Natural killer cell treated with Interleukin-12 subunit alpha and Interleukin-12 subunit beta and Interleukin-15 and Interleukin-18, amount 100 ng/mL, for 72 hours (primary cell): ENCODE measurements at regions not wholly inside any gene's neighbourhood (a gene's known extent, or its start where the extent isn't known, plus 50 kb on each side); places are given as distances from the start of the nearest gene placed in this dataset.

ENCODE experiments used
- ATAC-seq, 2 donors: fragments of 150-1000 bp; cut with Tn5 transposase in 1 of 2; sonication (Bioruptor Pico), chemical (Tn5 transposase) in 1 of 2; 2 replicates each; pipeline ENCODE4 v1.10.0; 2021
- DNase-seq: peaks from one replicate; pipeline ENCODE4 v3.0.0; 2022; ENCODE audit warnings: low spot score
- H3K27ac Mint-ChIP-seq, 2 donors: 1 replicate in 1 of 2; 2 replicates in 1 of 2; pipeline ENCODE4 v1.8.0; 2022; ENCODE audit warnings: mixed read lengths in 2 of 2, mild to moderate bottlenecking in 1 of 2, moderate library complexity in 1 of 2
- H3K27me3 Mint-ChIP-seq, 2 donors: 1 replicate in 1 of 2; 2 replicates in 1 of 2; pipeline ENCODE4 v1.8.0; 2022; ENCODE audit warnings: mixed read lengths in 2 of 2
- H3K36me3 Mint-ChIP-seq: one replicate; pipeline ENCODE4 v1.8.0; 2022; ENCODE audit warnings: mixed read lengths
- H3K4me1 Mint-ChIP-seq, 2 donors: 1 replicate in 1 of 2; 2 replicates in 1 of 2; pipeline ENCODE4 v1.8.0; 2022; ENCODE audit warnings: low read depth in 2 of 2, mixed read lengths in 2 of 2, mild to moderate bottlenecking in 1 of 2
- H3K4me3 Mint-ChIP-seq: one replicate; pipeline ENCODE4 v1.8.0; 2022; ENCODE audit warnings: mixed read lengths
- H3K9me3 Mint-ChIP-seq: 2 replicates; pipeline ENCODE4 v1.8.0; 2022; ENCODE audit warnings: mixed read lengths

GRCh38 chr14:82528016-82528415 lies 994.4 kb upstream of the SEL1L start:
- Mint-ChIP-seq H3K27me3 (no peaks in the 10 kb centered on the region), H3K4me1 (no peaks in the 10 kb centered on the region), H3K36me3 (peaks cover 4% of the 10 kb centered on the region), H3K4me3 (no peak overlapping the region), H3K27ac (no peak overlapping the region), H3K9me3 (peaks cover 12% of the 10 kb centered on the region)
- DNase-seq: no peak
- no peak for ATAC-seq

- H3K36me3 Mint-ChIP-seq: peaks cover 4% of the 10 kb centered on the region
- peaks cover 9% of the 10 kb centered on the region for H3K9me3 Mint-ChIP-seq
- H3K27me3 Mint-ChIP-seq: no peaks in the 10 kb centered on the region
- H3K4me3 Mint-ChIP-seq: no peak overlapping the region
- DNase-seq (no peak), ATAC-seq (no peak)
- no peaks in the 10 kb centered on the region for H3K4me1 Mint-ChIP-seq
- H3K27ac Mint-ChIP-seq: no peak overlapping the region
Observed at GRCh38 chr14:82533351-82533750, 999.7 kb upstream of the SEL1L start.

DNA sequence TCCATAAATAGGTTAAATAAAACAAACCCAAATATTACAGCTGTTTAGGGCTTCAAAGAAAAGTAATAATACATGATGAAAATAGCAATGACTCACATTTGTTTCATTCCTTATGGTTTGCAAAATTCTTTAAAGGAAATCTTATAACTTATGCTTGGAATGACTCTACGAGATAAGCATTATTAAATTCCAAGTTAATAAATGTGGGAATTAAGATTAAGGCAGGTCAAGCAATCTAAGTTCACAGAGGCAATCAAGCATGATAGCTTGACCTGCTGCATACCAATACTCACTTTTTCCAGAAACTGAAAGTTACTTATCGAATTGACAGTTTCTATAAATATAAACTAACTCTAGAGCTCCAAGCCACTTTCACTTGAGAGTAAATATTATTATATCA lies 1002.9 kb upstream of the SEL1L start:
- Mint-ChIP-seq H3K4me1 (no peaks in the 10 kb centered on the region), H3K36me3 (peaks cover 5% of the 10 kb centered on the region), H3K27ac (no peak overlapping the region), H3K27me3 (no peaks in the 10 kb centered on the region), H3K4me3 (no peak overlapping the region), H3K9me3 (peaks cover 13% of the 10 kb centered on the region)
- no peak for DNase-seq
- no peak for ATAC-seq

GRCh38 chr14:82537831-82538230 lies 1004.2 kb upstream of the SEL1L start:
- H3K4me1 Mint-ChIP-seq: no peaks in the 10 kb centered on the region
- no peaks in the 10 kb centered on the region for H3K27me3 Mint-ChIP-seq

GRCh38 chr14:82546401-82546800 lies 1012.7 kb upstream of the SEL1L start:
- ATAC-seq (no peak), DNase-seq (no peak)
- Mint-ChIP-seq H3K9me3 (peaks cover 15% of the 10 kb centered on the region), H3K4me1 (no peaks in the 10 kb centered on the region), H3K27me3 (no peaks in the 10 kb centered on the region), H3K36me3 (peaks cover 11% of the 10 kb centered on the region), H3K27ac (no peak overlapping the region), H3K4me3 (no peak overlapping the region)

More at GRCh38 chr14:82537831-82538230, 1004.2 kb upstream of the SEL1L start:
- Mint-ChIP-seq H3K9me3 (peaks cover 16% of the 10 kb centered on the region), H3K27ac (no peak overlapping the region), H3K36me3 (peaks cover 11% of the 10 kb centered on the region), H3K4me3 (no peak overlapping the region)
- no peak for DNase-seq
- ATAC-seq: no peak

DNA sequence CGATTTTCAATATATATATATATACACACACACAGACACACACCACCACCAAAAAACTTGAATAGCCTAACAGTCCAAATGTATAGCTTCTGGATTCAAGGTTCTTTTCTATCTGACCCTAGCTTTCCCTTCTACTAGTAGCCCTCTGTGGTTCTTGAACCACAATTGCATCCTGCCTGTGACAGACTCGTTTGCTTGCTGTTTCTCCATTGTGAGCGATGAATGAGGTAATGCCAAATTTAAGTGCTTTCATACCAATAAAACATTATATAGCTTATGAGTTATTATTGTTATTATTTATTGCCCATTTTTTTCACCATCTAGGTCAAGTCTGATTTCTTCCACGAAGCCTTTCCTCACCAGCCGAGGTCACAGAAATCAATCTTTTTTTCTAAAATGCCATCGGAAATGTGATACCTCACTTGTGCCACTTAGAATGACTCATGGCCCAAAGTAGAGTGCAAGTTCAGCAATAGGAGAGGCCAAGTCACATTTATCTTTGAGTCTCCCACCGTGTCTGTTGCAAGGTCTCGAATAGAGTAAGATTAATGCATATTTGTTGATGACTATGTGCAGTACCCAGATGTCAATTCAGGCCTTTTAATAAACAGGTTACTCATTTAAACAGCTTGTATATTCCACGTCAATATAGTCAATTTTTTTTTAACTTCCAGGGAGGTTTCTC lies 1015.8 kb upstream of the SEL1L start:
- no peak for ATAC-seq
- Mint-ChIP-seq H3K4me1 (no peaks in the 10 kb centered on the region), H3K27me3 (no peaks in the 10 kb centered on the region)

GRCh38 chr14:82562881-82563280 lies 1029.2 kb upstream of the SEL1L start:
- no peak for DNase-seq
- H3K4me1 Mint-ChIP-seq: no peaks in the 10 kb centered on the region
- peaks cover 23% of the 10 kb centered on the region for H3K9me3 Mint-ChIP-seq
- H3K4me3 Mint-ChIP-seq: no peak overlapping the region
- no peaks in the 10 kb centered on the region for H3K36me3 Mint-ChIP-seq
- H3K27me3 Mint-ChIP-seq: no peaks in the 10 kb centered on the region
- no peak overlapping the region for H3K27ac Mint-ChIP-seq
- ATAC-seq: no peak

More for the DNA sequence above, 1015.8 kb upstream of the SEL1L start:
- Mint-ChIP-seq H3K9me3 (peaks cover 7% of the 10 kb centered on the region), H3K27ac (no peak overlapping the region), H3K36me3 (no peaks in the 10 kb centered on the region), H3K4me3 (no peak overlapping the region)
- no peak for DNase-seq

- Mint-ChIP-seq H3K27ac (no peak overlapping the region), H3K9me3 (peaks cover 25% of the 10 kb centered on the region), H3K4me3 (no peak overlapping the region), H3K27me3 (no peaks in the 10 kb centered on the region), H3K4me1 (no peaks in the 10 kb centered on the region), H3K36me3 (no peaks in the 10 kb centered on the region)
- DNase-seq (no peak), ATAC-seq (no peak)
Observed at GRCh38 chr14:82565825-82566224, 1032.2 kb upstream of the SEL1L start.

GRCh38 chr14:82587226-82587625 lies 1053.6 kb upstream of the SEL1L start:
- H3K36me3 Mint-ChIP-seq: no peaks in the 10 kb centered on the region
- H3K9me3 Mint-ChIP-seq: peaks cover 7% of the 10 kb centered on the region
- DNase-seq (no peak), ATAC-seq (no peak)
- H3K4me3 Mint-ChIP-seq: no peak overlapping the region
- no peaks in the 10 kb centered on the region for H3K27me3 Mint-ChIP-seq
- no peak overlapping the region for H3K27ac Mint-ChIP-seq
- H3K4me1 Mint-ChIP-seq: no peaks in the 10 kb centered on the region

DNA sequence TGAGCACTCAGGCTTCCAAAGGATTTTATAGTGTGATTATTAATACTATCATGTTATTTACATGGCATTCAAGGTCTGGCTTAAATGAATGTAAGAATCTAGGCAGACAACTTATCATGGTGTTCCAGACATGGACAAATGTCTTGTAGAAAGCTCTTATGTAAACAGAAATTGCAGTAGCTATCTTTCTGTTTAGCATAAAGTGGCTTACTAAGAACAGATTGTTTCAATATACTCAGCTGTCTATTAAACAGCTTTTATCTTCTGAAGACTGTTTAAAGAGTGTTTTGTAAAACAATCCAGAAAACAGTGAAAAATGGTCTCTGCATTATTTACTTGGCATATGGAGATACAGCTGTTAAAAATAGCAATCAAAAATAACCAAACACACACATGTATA lies 1061.8 kb upstream of the SEL1L start:
- no peaks in the 10 kb centered on the region for H3K27me3 Mint-ChIP-seq
- H3K4me3 Mint-ChIP-seq: no peak overlapping the region
- H3K27ac Mint-ChIP-seq: no peak overlapping the region
- ATAC-seq (no peak), DNase-seq (no peak)
- H3K36me3 Mint-ChIP-seq: no peaks in the 10 kb centered on the region
- no peaks in the 10 kb centered on the region for H3K4me1 Mint-ChIP-seq
- H3K9me3 Mint-ChIP-seq: peaks cover 7% of the 10 kb centered on the region

GRCh38 chr14:82602794-82603193 lies 1069.1 kb upstream of the SEL1L start:
- H3K36me3 Mint-ChIP-seq: no peaks in the 10 kb centered on the region
- H3K4me1 Mint-ChIP-seq: no peaks in the 10 kb centered on the region
- H3K27ac Mint-ChIP-seq: no peak overlapping the region
- no peak overlapping the region for H3K4me3 Mint-ChIP-seq
- no peaks in the 10 kb centered on the region for H3K27me3 Mint-ChIP-seq
- no peak for DNase-seq
- peaks cover 3% of the 10 kb centered on the region for H3K9me3 Mint-ChIP-seq
- no peak for ATAC-seq

DNA sequence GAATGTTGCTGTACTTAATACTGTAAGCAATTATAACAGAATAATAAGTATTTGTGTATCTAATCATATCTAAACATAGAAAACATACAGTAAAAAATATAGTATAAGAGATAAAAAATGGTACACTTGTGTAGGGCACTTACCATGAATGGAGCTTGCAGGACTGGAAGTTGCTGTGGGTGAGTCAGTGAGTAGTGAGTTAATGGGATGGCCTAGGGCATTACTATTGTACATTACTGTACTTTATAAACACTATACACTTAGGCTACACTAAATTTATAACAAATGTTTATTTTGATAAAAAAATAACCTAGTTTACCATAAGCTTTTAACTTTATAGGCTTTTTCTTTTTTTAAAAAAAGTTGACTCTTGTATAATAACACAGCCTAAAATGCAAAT lies 1071.2 kb upstream of the SEL1L start:
- Mint-ChIP-seq H3K9me3 (peaks cover 3% of the 10 kb centered on the region), H3K27ac (no peak overlapping the region), H3K4me1 (no peaks in the 10 kb centered on the region), H3K27me3 (no peaks in the 10 kb centered on the region), H3K36me3 (no peaks in the 10 kb centered on the region), H3K4me3 (no peak overlapping the region)
- DNase-seq (no peak), ATAC-seq (no peak)

DNA sequence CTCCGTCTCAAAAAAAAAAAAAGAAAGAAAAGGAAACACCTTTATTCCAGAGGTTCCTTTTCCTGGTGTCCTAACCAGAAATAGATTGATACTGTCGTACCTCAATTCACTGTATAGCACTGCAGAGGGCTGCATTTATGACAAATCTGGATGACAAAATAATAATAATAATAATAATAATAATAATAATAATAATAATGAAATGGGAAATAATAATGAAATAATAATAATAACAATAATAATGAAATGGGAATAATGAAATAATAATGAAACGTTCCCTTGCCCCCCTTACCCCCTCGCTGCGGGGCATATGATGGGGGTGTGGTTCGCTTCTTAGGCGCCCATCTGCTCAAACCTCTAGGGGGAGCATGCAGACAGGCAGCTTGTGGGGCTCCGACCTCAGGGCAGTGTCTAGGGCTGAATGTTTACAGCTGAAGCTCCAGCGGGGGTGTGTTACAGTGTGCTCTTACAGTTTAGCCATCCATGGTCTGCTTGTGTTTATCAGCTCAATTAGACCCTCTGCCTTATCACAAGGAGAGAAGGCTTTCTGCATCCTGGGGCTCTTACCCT lies 1088.3 kb upstream of the SEL1L start:
- H3K27me3 Mint-ChIP-seq: no peaks in the 10 kb centered on the region

GRCh38 chr14:82626156-82627066 lies 1092.8 kb upstream of the SEL1L start:
- ATAC-seq: no peak
- Mint-ChIP-seq H3K27me3 (no peaks in the 10 kb centered on the region), H3K36me3 (peaks cover 6% of the 10 kb centered on the region), H3K4me3 (no peak overlapping the region), H3K4me1 (no peaks in the 10 kb centered on the region), H3K27ac (no peak overlapping the region), H3K9me3 (peaks cover 10% of the 10 kb centered on the region)
- no peak for DNase-seq

More for the DNA sequence above, 1088.3 kb upstream of the SEL1L start:
- no peak for DNase-seq
- H3K36me3 Mint-ChIP-seq: no peaks in the 10 kb centered on the region
- H3K4me1 Mint-ChIP-seq: no peaks in the 10 kb centered on the region
- no peak overlapping the region for H3K4me3 Mint-ChIP-seq
- H3K27ac Mint-ChIP-seq: no peak overlapping the region
- peaks cover 10% of the 10 kb centered on the region for H3K9me3 Mint-ChIP-seq
- ATAC-seq: no peak
